ENCODE measurements at regions not wholly inside any gene's neighbourhood (a gene's known extent, or its start where the extent isn't known, plus 50 kb on each side); places are given as distances from the start of the nearest gene placed in this dataset.
A peak's percentile ranks its signal among the peaks of the same experiment; 100 is the strongest.

DNA sequence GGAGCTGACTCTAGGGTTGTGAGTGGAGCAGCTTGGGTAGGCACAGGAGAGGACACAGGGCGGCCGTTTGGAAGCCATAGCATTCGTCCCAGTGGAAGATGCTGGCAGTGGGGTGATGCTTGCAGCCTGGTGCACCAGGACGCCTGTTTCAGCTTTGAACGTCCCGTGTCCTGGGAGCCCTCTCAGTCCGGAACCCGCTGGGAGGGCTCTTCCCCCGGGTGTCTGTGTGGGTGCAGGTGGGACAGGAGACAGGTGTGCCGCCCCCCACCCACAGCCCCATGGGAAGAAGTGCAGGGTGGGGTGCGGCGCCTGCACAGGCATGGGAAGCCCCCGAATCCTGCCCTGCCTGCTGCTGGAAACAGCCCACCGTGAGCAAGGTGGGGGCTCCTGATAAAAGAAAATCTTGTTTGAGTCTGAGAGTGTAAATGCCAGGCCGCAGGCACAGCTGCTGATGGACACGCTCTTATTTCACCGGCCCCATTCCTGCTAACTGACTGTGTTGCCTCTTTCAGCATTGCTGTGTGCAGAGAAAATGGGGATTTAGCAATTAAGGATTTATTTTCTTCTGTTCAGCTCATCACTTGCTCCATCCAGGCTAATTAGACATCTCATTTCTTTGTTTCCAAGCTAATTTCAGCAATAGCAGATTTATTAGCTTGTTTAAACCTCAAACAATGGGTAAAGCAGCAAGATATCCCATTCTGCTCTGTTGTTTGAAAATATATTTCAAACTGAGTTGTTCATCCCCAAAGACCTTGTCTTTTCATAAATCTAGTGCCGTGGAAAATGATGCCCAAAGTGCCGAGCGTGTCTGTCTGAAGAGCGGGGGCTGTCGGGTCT lies 54.9 kb upstream of the DPYSL4 start:
- no peak for DNase-seq (ENCODE audit: low read depth)
- no peak for TF ChIP-seq CTCF (conservative IDR thresholded peaks at IDR 0.05; ENCODE audit: low read depth, low read length)
- H3K4me3 ChIP-seq (ENCODE audit: low read depth, low read length), result no peak overlapping the region

DNA sequence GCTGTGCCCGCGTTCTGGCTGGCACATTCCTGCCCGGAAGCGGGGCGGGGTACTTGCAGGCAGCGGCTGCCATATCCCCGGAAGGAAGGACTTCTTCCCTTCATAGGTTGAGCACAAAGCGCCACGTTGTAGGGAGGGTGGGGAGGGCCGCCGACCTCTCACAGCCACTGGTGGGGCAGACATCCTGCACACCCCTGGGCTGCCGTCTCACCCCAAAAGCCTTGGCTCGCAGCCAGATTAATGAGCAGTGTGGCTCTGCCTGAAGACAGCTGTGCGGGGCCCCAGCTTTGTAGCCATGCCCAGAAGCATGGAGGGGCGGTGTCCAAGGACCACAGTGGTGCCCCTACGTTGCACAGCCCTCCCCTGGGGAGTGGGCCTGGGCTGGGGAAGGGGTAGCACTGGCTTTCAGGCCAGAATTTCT lies 54.3 kb upstream of the DPYSL4 start:
- no peak overlapping the region for H3K4me3 ChIP-seq (ENCODE audit: low read depth, low read length)
- TF ChIP-seq CTCF (conservative IDR thresholded peaks at IDR 0.05; ENCODE audit: low read depth, low read length), result no peak
- DNase-seq (ENCODE audit: low read depth), result no peak

DNA sequence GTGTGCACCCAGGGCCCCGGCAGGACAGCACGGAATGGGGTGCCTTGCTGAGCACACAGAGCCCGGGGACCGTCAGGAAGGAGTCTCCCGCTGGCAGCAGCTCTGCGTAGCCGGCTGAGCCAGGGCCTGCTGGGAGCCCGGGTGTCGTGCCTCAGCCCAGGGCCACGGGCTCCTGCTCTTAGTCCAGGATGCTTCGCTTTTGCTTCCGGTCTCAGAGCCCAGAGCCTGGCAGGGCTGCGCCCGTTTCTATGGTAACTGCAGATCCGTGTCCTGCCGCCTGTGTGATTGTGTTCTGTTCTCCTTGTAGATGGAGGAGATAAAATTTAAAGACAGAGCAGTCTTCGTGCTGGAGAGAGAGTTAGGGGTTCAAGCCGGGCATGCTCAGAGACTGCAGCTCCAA lies 53.7 kb upstream of the DPYSL4 start:
- H3K4me3 ChIP-seq (ENCODE audit: low read depth, low read length), result no peak overlapping the region
- no peak for TF ChIP-seq CTCF (conservative IDR thresholded peaks at IDR 0.05; ENCODE audit: low read depth, low read length)
- DNase-seq (ENCODE audit: low read depth), result no peak

DNA sequence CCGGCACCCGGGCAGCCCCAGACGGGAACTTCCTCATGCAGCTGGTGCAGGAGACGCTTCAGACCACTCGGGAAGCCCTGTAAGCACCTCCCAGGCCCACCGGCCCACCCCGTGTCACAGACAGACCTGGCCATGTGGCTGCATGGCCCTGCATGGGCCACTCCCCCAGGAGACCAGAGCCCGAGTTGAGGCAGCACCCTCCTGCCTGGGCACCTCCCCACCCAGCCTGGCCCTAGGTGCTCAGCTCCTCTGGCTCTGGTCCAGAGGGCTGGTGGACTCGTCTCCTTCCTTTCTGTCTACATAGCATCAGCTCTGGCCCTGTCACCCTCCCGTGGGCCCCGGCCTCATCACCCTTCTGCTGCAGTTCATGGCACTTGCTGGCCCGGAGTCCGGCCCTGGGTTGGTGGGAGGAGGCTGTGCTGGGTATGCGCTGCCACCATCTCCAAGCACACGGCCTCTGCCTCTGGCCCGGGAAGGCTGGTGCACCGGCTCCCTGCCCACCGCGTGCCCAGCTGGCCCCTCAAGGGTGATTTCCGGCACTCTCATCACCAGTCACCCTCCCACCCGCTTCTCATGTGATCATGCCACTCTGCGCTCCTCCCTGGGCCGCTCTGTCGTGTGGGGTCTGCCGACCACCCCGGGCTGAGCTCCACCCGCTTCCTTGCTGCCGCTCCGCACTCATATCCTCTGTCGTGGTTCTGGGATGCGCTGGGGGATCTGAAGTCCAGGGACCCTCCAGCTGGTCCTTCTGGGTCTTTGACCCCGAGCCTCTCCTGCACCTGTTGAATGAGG lies 53.1 kb upstream of the DPYSL4 start:
- TF ChIP-seq CTCF (conservative IDR thresholded peaks at IDR 0.05; ENCODE audit: low read depth, low read length), result no peak
- no peak for DNase-seq (ENCODE audit: low read depth)
- no peak overlapping the region for H3K4me3 ChIP-seq (ENCODE audit: low read depth, low read length)

DNA sequence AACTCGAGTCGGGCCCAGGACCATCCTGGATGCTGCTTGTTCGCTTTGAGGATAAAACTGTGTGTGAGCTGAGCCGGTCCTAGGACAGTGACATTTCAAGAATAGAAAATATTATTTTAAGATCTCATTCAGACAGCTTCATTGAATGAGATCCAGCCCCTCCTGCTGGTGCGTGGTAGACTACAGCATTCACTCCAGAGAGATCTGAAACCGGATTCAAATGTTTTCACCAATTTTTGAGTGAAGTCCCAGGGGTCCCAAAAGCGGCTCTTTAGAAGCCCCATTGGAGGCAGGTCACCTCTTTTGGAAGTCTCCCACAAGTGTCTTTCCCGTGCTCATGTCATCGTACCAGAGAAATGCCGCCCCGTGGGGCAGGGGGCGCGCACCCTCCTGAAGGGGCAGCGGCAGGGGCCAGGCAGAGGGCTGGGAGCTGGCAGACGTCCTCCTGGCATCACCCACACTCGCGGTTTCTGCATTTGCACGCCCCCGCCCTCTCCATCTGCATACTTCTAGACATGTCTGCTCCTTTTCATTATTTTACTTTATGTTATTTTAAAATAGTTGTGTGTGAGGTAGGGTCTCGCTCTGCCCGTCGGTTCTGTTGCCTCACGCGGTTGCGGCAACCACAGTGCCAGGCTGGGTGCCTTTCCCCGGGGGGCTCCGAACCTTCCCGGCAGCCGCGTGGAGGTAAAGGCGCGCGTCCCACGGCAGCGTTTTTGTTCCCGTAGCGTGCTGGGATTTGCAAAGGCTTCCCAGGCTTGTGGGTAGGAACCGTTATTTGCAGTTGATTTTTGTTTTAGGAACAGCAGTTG lies 52.3 kb upstream of the DPYSL4 start:
- peak; percentile 13 for DNase-seq (ENCODE audit: low read depth)
- no peak overlapping the region for H3K4me3 ChIP-seq (ENCODE audit: low read depth, low read length)
- TF ChIP-seq CTCF (conservative IDR thresholded peaks at IDR 0.05; ENCODE audit: low read depth, low read length), result peak; percentile 41

- no peak for TF ChIP-seq CTCF (conservative IDR thresholded peaks at IDR 0.05; ENCODE audit: low read depth, low read length)
- no peak overlapping the region for H3K4me3 ChIP-seq (ENCODE audit: low read depth, low read length)
- DNase-seq (ENCODE audit: low read depth), result no peak
Observed at GRCh38 chr10:132135053-132135872, 51.5 kb upstream of the DPYSL4 start.

All from choroid plexus epithelial cell (primary cell).